ENCODE measurements at regions not wholly inside any gene's neighbourhood (a gene's known extent, or its start where the extent isn't known, plus 50 kb on each side); places are given as distances from the start of the nearest gene placed in this dataset.

DNA sequence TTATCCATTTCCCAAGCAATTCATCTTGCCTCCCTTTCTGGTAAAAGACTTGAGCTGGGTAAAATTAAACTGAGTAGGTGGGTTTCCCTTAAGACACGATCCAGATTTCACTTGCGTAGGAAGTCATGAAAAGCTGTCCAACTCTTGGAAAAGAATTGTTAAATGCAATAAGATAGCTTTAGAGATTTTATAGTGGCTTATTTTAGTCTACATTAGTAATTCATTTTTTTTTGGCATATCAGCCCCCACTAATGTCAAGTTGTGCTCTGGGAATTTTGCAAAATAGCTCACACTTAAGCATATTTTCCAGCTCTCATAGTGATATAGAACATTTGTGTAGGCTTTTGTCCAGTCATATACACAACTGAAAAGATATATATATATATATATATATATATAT is 344.7 kb upstream of the FIGN start:
- peak; percentile 57 for DNase-seq

DNA sequence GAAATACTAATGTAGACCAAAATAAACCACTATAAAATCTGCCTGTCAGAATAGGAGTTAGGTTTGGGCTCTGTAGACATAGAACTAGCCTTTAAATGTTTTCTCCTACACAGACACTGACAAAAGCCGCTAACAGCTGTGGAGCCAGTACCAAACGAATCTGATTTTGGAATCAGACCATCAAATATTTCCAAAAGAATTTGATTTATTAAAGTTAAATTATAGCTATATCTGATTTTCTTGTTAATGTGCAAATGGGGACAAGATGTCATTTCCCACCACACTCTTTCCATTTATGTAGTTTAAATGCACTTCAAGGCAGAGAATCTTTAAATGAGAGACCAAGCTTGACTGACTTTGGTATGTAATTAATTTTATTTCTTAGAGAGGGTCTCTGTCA is 343.4 kb upstream of the FIGN start:
- DNase-seq: no peak

DNA sequence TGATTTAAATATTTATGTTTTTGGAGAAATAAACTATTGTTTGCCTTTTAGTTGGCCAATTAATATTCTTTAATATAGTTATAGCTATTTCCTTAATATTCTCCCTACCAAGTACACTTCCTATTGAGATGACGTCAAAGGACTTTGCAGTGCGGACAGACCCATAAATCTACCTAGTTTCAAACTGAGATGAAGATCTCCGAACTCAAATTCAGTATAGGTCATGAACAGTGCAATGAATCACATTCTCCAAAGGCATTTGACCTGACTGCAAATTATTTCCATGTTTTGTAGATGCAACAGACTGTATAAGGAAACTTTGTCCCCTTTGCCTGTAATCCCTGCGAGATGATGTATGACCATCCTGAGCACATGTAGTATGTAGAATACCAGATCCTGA is 342.6 kb upstream of the FIGN start:
- DNase-seq: no peak

DNA sequence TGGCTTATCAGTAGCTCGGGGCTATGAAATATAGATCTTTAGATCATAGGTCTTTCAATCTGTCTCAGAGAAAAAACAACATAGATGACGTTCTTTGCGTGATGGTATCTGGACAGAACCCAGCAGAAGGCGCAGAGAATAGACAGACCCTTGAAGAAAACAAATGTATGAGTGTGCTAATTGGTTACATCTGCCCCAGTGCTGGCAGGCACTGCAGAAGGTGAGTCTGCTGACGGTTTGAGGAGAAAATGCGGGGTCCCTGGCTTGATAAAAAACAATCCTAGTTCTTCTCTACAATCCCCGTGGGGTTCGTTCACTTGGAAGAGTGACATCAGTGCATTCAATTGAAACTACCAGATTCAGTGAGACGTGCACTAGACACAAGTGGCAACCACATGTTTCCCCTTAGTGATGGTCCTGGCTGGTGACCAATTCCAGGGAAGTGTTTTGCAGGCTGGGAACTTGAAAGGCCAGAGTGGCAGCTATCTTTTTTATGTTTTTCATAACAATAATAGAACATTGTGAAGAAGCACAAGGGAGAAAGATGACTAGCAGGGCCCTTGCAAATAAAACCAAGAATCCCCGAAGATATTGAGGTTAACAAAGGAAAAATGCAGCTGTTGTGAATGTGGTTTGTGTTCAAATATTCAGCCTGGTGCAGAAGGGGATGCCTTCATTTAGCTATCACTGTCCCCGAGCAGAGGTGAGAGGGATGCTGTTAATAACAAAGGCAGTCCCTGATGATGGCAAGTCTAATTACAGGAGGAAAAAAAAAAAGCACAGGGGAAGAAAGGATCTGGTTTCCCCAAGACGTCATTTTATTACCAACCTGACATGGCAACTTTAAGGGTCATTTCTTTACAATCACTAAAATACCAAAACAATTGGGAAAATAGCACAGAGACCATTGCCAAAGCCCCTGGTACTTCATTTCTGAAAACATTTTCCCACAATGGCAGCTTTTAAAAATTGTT is 337.6 kb upstream of the FIGN start:
- DNase-seq: no peak

DNA sequence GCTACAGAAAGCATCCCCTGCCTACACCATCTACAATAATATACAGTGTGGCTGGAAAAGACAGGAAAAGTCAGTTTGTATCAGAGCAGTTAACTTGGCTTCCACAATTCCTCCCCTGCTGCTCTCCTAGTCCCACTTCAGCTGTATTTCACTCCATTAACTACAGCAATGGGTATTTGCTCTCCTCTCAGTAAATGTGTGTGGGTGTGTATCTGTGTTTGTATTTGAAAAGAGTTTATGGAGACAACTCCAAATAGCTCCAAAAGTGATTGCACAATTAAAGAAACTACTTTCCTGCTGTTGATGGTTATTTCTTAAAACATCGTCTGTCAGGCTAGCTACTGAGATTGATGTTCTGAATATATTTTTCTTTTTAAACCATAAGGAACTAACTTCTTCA is 333.7 kb upstream of the FIGN start:
- DNase-seq: no peak

DNA sequence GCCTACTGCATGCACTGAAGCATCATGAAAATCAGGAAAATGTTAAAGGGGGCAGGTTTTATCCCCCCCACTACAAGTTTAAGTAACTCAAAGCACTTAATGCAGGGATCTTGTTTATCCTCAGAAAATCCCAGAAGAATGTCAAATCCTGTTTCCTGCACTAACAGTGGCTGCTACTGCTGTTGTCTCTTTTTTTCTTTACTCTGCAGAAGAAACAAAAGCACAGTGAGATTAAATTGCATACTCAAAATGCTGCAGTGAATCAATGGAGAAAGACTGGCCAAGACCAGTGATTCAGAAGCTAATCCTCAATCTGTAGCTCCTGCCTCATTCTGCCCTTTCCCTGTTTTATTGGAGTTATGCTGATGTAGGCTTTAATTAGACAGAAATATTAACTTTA is 332.3 kb upstream of the FIGN start:
- DNase-seq: no peak

DNA sequence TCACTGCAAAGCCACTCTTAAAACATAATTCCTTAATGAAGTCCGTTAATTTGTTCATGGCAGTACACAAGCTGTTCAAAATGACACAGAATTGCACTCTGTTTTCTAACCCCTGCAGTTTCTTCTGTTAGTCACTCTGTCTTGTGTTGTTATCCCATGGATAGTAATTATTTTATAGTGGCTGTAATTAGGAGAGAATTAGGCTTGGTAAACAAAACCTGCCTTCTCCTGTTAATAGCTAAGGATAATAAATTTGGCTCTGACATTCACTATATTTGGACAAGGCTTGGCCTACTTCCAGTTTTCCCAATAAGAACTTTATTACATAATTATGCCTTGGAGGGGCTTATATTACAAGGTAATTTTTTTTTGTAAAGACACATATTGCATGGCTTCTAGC is 330.3 kb upstream of the FIGN start:
- DNase-seq: no peak

DNA sequence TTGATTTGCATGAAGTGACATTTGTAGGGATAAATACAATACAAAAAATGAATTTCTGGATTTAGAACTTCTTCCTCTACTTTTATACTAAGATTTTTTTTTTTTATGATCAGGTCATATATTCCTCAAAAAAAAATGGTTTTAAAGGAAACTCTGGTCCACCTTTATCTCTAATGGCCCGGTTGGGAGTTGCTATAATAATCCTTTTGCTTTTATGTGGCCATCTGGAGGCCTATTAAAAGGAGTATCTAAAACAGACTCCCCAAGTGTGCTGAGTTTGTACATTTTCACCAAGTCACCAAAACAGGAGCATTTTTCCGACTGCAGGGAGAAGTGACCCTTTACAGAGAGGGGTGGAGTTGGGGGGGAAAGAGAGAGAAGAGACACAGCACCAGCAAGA is 329.2 kb upstream of the FIGN start:
- DNase-seq: no peak

DNA sequence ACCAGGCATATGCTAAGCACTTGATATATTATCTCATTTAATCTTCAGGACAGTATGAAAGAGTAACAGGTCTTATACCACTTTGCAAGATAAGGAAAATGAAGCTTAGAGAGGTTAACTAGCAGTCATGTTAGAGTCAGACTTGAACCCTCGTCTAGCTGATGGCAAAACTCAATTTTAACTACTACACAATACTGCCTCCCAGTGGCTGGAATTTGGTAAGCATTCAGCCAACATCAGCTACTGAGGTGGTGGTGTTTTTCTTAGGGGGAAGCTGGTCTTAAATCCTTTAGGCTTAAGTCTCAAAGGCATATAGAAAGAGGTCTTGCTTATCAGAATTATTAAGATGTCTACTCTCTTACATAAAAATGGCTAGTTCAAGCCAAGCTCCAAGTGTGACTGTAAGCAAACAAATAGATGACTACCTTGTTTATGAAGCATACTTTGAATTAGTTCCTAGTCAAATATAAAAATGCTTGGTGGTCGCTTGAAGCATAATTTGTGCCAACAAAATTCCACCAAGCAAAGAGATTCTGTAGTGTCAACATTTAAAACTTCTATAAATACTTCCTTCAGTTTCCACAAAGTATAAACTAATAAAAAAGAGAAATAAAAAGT is 325.4 kb upstream of the FIGN start:
- no peak for DNase-seq

DNA sequence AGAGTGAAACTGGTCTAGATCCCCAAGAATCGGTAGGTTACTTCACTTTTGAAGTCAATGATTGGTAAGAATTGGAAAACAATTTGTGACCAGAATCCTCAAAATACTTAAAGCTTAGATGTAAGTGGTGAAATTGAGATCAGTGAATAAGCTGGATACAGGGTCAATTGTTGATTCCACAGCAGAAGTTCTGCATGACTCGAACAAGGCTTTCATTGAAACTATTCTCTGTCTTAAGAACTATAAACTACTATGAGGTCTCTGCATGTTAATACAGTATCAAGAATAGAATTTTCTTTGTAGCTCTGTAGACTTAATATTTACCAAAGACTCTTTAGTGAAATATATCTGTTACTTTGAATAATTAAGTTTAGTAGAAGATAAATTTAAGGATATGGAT is 324.2 kb upstream of the FIGN start:
- no peak for DNase-seq

DNA sequence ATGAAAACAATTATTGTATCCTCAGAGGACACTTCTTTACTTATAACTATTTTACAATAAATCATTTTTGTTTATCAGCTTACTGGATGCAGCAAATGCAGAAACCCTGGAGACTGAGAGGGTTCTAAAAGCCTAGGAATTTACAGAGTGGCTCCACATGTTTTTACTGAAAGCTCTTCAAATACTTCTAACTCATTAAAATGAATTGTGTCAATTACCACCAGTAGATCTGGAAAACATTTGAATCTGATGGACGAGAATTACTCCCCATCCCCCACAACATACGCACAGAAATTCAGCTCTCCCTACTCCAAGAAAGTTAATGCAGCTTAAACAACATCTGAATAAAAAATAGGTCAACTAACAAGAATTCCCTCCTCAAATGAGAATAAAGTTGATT is 319.8 kb upstream of the FIGN start:
- no peak for DNase-seq

DNA sequence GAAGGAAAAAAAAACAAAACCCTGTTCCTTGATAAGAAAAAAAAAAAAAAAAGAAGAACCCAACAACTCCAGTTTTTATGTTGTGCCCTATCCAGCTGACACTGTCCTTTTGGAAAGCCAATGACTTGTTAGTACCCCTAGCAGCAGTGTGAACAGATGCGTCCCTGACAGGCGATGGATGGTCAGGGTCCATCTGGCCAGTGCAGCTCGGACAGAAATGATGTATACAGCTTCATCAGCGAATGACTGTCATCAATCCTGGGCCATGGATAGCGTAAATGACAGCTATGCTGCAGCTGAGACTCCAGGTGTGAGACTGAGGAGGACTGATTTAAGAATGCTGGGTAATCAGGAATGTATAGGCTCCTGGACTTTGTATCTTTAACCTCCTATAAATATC is 318.8 kb upstream of the FIGN start:
- no peak for DNase-seq

DNA sequence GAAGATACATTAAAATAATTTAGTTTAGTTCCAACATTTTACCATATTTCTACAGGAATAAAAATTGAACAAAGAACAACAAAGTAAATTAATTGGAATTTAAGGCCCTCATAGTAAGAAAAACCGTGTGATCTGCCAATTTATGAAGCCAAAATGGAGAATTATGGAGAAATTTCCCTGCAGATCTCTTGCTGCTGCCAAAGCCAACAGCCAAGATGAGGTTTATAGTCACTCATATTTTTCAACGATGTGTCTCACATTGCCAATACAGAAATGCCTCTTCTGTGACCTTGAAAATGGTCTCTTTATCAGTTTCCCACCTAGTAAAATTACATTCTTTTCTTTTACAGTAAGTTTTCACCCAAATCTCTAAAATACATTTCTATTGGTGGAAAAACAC is 317.2 kb upstream of the FIGN start:
- no peak for DNase-seq

DNA sequence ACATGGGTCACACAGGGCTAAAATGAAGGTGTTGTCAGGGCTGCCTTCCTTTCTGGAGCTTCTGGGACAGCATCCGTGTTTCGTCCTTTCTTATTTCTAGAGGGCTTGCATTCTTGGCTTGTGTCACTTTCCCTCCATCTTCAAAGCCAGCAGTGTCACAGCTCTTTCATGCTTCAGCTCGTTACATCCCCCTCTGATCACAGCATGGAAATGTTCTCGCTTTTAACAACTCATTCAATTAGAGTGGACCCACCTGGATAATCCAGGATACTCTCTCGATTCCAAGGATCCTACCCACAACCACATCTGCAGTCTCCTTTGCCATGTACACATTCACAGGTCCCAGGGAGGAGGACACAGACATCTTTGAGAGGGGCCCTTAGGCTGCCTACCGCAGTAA is 316.2 kb upstream of the FIGN start:
- no peak for DNase-seq

DNA sequence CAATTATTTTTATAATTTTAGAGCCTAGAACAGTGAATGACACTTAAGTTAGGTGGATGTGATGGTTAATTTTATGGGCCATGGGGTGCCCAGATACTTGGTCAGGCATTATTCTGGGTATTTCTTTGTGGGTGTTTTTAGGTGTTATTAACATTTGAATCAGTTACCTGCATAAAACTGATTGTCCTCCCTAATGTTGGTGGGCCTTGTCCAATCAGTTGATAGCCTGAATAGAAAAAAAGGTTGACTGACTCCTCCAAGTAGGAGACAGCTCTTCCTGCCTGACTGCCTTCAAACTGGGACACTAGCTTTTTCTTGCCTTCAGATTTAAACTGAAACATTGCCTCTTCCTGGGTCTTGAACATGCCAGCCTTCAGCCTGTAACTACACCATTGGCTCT is 312.9 kb upstream of the FIGN start:
- no peak for DNase-seq

DNA sequence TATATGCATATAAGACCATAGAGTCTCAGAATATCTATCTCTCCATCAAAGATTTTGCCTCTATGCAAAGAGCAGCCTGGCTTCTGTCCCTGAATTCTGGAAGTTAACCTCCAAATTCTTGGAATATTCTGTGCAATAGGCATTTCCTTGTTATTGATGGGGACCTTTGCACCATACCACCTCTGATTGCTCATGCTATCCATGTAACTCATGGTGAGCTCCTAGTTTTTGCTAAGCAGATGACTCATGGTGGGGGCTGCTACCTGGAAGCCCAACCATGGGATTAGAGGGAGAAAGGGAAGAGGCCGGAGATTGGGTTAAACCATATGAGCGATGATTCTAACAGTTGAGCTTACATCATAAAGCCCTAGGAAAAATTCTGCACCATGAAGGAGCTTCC is 310.2 kb upstream of the FIGN start:
- DNase-seq: no peak

DNA sequence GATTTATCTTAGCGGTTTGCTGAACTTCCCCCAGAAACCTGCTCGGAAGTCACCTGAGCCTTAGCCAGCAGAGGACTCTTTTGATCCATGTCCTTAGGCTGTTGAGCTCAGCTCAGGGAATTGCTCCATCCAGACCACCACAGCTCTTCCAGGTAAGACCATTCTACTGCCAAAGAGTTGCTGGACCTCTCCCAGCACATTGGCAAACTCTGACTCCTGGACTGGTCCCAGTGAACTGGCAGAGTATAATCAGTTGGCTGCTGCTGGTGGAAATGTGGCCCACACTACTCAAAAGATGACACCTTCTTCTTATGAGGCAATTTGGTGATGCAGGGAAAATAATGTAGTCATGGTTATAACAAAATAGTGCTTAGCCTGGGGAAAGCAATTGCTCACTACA is 308.8 kb upstream of the FIGN start:
- DNase-seq: no peak

DNA sequence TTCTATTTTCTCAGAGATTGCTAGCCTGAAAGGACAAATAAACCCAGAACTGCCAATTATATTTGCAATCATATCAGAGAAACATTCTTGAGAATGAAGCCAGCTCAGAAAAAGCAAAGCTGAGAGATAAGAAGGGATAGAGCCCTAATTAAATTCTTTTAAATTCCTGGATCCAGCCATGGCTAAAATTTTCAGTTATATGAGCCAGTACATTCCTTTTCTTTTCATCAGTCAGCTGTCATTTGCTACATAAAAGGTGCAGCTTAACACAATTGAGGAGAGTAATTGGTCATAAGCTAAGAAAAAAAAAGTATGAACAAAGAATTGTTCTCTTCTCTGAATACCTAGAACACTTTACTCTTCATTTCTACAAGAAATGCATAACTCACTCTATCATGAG is 303.5 kb upstream of the FIGN start:
- no peak for DNase-seq

DNA sequence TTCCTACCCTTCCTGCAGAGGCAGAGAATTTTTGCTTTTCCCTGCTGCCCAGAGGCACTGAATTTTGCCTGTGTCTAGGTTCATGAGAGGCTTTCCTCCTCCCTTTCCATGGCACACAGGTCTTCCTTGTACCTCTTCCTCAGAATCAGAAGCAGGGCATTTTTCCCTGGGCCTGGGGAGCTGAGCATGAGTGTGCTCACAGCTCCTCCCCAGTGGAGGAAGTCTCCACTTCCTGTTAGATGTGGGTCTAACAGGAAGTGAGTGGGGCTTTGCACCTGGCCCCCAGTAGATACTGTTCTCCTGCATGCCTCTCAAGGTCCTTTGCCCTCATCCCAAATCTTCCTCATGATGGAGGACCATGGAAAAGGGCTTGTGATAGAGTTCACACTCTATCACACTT is 297.2 kb upstream of the FIGN start:
- DNase-seq: no peak

DNA sequence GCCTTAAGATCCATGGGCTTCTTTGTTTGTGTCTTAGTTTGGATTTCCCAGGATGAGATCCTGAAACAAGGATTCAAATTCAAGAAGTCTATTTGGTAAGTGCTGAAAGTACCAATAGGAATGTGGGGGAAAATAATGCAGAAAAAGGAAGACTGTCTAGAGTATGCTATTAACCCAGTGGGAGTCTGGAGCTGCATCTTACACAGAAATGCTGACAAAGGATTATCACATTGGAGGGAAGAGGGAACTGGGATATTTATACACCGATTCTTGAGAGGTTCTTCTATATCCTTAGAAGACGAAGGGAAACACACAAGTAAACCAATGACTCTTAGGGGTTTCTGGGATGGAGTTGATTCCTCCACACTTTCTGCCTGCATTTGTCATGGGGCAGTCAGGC is 294.8 kb upstream of the FIGN start:
- no peak for DNase-seq

DNA sequence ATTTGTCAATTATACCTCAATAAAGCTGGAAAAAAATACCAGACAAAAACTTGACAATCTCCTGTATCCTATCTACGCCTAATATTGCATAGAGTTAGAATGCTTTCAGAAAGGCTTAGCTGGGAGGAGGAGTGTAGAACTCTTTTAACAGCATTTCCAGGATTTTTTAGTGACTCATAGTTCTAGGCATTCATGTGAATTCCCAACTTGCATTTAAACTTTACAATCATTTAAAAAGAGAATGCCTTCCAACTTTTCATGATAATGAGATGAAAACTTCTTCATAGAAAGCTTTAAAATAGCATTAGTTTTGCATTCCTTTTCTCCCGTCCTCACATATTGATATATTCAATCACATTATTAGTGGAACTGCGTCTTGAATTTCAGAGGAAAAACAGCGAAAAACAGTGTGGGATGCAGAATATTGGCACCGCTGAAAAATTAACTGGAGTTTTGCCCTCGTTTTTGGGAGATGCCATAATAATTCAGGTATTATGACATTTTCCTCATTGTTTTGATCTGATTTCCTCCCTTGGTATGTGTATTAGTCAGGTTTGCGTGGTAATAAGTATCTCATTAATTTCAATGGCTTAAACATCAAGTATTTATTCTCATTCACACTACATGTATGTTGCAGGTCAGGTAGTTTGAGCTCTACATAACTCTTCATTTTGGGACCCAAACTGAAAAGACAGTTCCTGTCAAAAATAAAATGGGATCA is 293.2 kb upstream of the FIGN start:
- peak; percentile 23 for DNase-seq

DNA sequence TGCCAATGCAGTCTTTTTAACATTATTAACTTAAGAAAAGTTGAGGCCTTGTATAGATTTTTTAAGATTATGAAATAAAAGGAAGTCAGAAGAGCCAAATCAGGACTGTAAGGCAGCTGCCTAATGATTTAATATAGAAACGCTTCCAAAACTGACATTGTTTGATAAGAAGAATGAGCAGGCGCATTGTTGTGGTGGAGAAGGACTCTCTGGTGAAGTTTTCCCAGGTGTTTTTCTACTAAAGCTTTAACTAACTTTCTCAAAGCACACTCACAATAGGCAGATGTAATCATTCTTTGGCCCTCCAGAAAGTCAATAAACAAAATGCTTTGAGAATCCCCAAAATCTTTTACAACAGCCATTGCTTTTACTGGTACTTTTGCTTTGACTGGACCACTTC is 288.6 kb upstream of the FIGN start:
- DNase-seq: no peak

DNA sequence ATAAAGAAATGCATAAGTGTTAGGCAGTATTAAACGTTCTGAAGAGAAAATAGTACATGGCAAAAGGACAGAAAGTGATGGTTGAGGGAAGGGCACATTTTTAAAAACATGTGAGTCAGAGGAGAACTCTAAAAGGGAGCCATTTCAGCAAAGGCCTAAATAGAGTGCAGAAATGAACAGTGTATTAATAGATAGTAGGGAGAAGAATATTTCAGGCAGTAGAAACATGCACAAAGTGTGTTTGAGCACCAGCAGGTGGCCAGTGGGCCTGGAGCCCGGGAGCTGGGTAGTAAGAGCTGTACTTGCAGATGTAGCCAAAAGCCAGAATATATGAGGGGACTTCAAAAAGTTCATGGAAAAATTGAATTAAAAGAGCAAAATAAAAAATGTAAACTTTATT is 288.1 kb upstream of the FIGN start:
- DNase-seq: peak; percentile 26
